NCI-H345 (cell line): ENCODE measurements at regions not wholly inside any gene's neighbourhood (a gene's known extent, or its start where the extent isn't known, plus 50 kb on each side); places are given as distances from the start of the nearest gene placed in this dataset.
A peak's percentile ranks its signal among the peaks of the same experiment; 100 is the strongest.
"Not testable (repeated sequence)": the region's sequence is repeated elsewhere in the genome, so short reads cannot be mapped to it uniquely, and the experiment has no call there.

ENCODE experiments used
- DNase-seq: peaks from one replicate; lab custom pipeline; 2025; lab: John Stamatoyannopoulos, UW

- DNase-seq, result no peak
Observed at GRCh38 chr5:60517094-60517694, 182.8 kb downstream of the DEPDC1B start.

- DNase-seq, result no peak
Observed at GRCh38 chr5:60516688-60517087, 183.3 kb downstream of the DEPDC1B start.

- DNase-seq, result no peak
Observed at GRCh38 chr5:60514152-60514551, 185.8 kb downstream of the DEPDC1B start.

GRCh38 chr5:60512117-60512516, 187.8 kb downstream of the DEPDC1B start:
- no peak for DNase-seq

GRCh38 chr5:60510663-60511062, 189.3 kb downstream of the DEPDC1B start:
- no peak for DNase-seq

- DNase-seq, result no peak
Observed at GRCh38 chr5:60510049-60510448, 189.9 kb downstream of the DEPDC1B start.

- no peak for DNase-seq
Observed at GRCh38 chr5:60509519-60509918, 190.4 kb downstream of the DEPDC1B start.

- DNase-seq, result no peak
Observed at GRCh38 chr5:60507687-60508086, 192.3 kb downstream of the DEPDC1B start.

- DNase-seq, result no peak
Observed at GRCh38 chr5:60505373-60506171, 194.4 kb downstream of the DEPDC1B start.

GRCh38 chr5:60504342-60504741, 195.6 kb downstream of the DEPDC1B start:
- DNase-seq, result peak; percentile 15

GRCh38 chr5:60503771-60504170, 196.2 kb downstream of the DEPDC1B start:
- no peak for DNase-seq

- DNase-seq, result no peak
Observed at GRCh38 chr5:60497706-60498500, 202.1 kb downstream of the DEPDC1B start.

GRCh38 chr5:60495644-60496520, 204.1 kb downstream of the DEPDC1B start:
- DNase-seq, result no peak

GRCh38 chr5:60494635-60495034, 205.3 kb downstream of the DEPDC1B start:
- DNase-seq, result no peak

GRCh38 chr5:60494144-60494543, 205.8 kb downstream of the DEPDC1B start:
- no peak for DNase-seq

GRCh38 chr5:60493372-60493771, 206.6 kb downstream of the DEPDC1B start:
- DNase-seq, result no peak

- no peak for DNase-seq
Observed at GRCh38 chr5:60492958-60493357, 207.0 kb downstream of the DEPDC1B start.

- not testable (repeated sequence) for DNase-seq
Observed at GRCh38 chr5:60492358-60492757, 207.6 kb downstream of the DEPDC1B start.

- no peak for DNase-seq
Observed at GRCh38 chr5:60490597-60491166, 209.3 kb downstream of the DEPDC1B start.

- no peak for DNase-seq
Observed at GRCh38 chr5:60489856-60490255, 210.1 kb downstream of the DEPDC1B start.

GRCh38 chr5:60489377-60489776, 210.6 kb downstream of the DEPDC1B start:
- DNase-seq, result no peak
